GM18507 (cell line): ENCODE measurements at regions not wholly inside any gene's neighbourhood (a gene's known extent, or its start where the extent isn't known, plus 50 kb on each side); places are given as distances from the start of the nearest gene placed in this dataset.
"Not testable (repeated sequence)": the region's sequence is repeated elsewhere in the genome, so short reads cannot be mapped to it uniquely, and the experiment has no call there.

ENCODE experiments used
- DNase-seq: peaks from one replicate; pipeline ENCODE4 v3.0.0; 2011; ENCODE audit warnings: low read depth; ENCODE audit not compliant: insufficient read length; ENCODE audit errors: extremely low spot score
- FAIRE-seq: peaks from 2 replicates; lab custom pipeline; 2011; peaks lifted over from hg19 to GRCh38; lab: Jason Lieb, UNC

GRCh38 chr4:164224871-164225270, 529.1 kb upstream of the SMIM31 start:
- FAIRE-seq: no peak
- DNase-seq: no peak

GRCh38 chr4:164229255-164229654, 524.7 kb upstream of the SMIM31 start:
- DNase-seq: no peak
- no peak for FAIRE-seq

GRCh38 chr4:164239433-164239832, 514.5 kb upstream of the SMIM31 start:
- DNase-seq (no peak), FAIRE-seq (no peak)

- DNase-seq (no peak), FAIRE-seq (no peak)
These were observed 514.0 kb upstream of the SMIM31 start for GRCh38 chr4:164239976-164240375.

GRCh38 chr4:164251257-164251656, 502.7 kb upstream of the SMIM31 start:
- no peak for DNase-seq
- no peak for FAIRE-seq

GRCh38 chr4:164252286-164252685, 501.6 kb upstream of the SMIM31 start:
- DNase-seq: no peak
- FAIRE-seq: no peak

- DNase-seq (no peak), FAIRE-seq (no peak)
These were observed 492.1 kb upstream of the SMIM31 start for GRCh38 chr4:164261831-164262230.

GRCh38 chr4:164262508-164262907, 491.4 kb upstream of the SMIM31 start:
- not testable (repeated sequence) for FAIRE-seq, DNase-seq

GRCh38 chr4:164277414-164277813, 476.5 kb upstream of the SMIM31 start:
- FAIRE-seq, DNase-seq: not testable (repeated sequence)

GRCh38 chr4:164287173-164287572, 466.8 kb upstream of the SMIM31 start:
- FAIRE-seq: no peak
- no peak for DNase-seq

- DNase-seq (no peak), FAIRE-seq (no peak)
These were observed 465.4 kb upstream of the SMIM31 start for GRCh38 chr4:164288578-164288977.

- FAIRE-seq: no peak
- DNase-seq: no peak
These were observed 460.7 kb upstream of the SMIM31 start for GRCh38 chr4:164293203-164293602.

GRCh38 chr4:164293743-164294142, 460.2 kb upstream of the SMIM31 start:
- DNase-seq (no peak), FAIRE-seq (no peak)

- DNase-seq (no peak), FAIRE-seq (no peak)
These were observed 452.5 kb upstream of the SMIM31 start for GRCh38 chr4:164301430-164301829.

GRCh38 chr4:164304101-164304639, 449.8 kb upstream of the SMIM31 start:
- FAIRE-seq (no peak), DNase-seq (no peak)

- FAIRE-seq (no peak), DNase-seq (no peak)
These were observed 449.1 kb upstream of the SMIM31 start for GRCh38 chr4:164304861-164305260.

GRCh38 chr4:164307262-164307661, 446.7 kb upstream of the SMIM31 start:
- DNase-seq: no peak
- no peak for FAIRE-seq

GRCh38 chr4:164312671-164313070, 441.3 kb upstream of the SMIM31 start:
- DNase-seq (no peak), FAIRE-seq (no peak)

- DNase-seq (no peak), FAIRE-seq (no peak)
These were observed 440.1 kb upstream of the SMIM31 start for GRCh38 chr4:164313853-164314252.

GRCh38 chr4:164318350-164318749, 435.6 kb upstream of the SMIM31 start:
- FAIRE-seq (no peak), DNase-seq (no peak)

- no peak for FAIRE-seq
These were observed 434.2 kb upstream of the SMIM31 start for GRCh38 chr4:164319688-164320087.

GRCh38 chr4:164320847-164321246, 433.1 kb upstream of the SMIM31 start:
- no peak for DNase-seq
- FAIRE-seq: no peak

More at GRCh38 chr4:164319688-164320087, 434.2 kb upstream of the SMIM31 start:
- DNase-seq: no peak
